HG03103 (cell line): ENCODE measurements at regions not wholly inside any gene's neighbourhood (a gene's known extent, or its start where the extent isn't known, plus 50 kb on each side); places are given as distances from the start of the nearest gene placed in this dataset.

Source experiments
- ATAC-seq: cut with Tn5 transposase; IDR thresholded peaks from one replicate; pipeline ENCODE4 v1.9.1; 2021; ENCODE audit warnings: low read depth; ENCODE audit not compliant: unreplicated experiment

- no peak for ATAC-seq
Observed at GRCh38 chr5:27269766-27270165, 231.4 kb upstream of the CDH9 start.

- ATAC-seq, result no peak
Observed at GRCh38 chr5:27267209-27267824, 228.9 kb upstream of the CDH9 start.

GRCh38 chr5:27266184-27266583 is 227.8 kb upstream of the CDH9 start:
- ATAC-seq, result no peak

GRCh38 chr5:27257696-27258095 is 219.3 kb upstream of the CDH9 start:
- no peak for ATAC-seq

GRCh38 chr5:27252911-27253310 is 214.5 kb upstream of the CDH9 start:
- no peak for ATAC-seq

- ATAC-seq, result no peak
Observed at GRCh38 chr5:27242258-27242626, 203.9 kb upstream of the CDH9 start.

- ATAC-seq, result no peak
Observed at GRCh38 chr5:27241564-27242257, 203.3 kb upstream of the CDH9 start.

GRCh38 chr5:27240791-27241190 is 202.4 kb upstream of the CDH9 start:
- ATAC-seq, result no peak

GRCh38 chr5:27234916-27235315 is 196.5 kb upstream of the CDH9 start:
- ATAC-seq, result no peak

- no peak for ATAC-seq
Observed at GRCh38 chr5:27221410-27221809, 183.0 kb upstream of the CDH9 start.

GRCh38 chr5:27220752-27221151 is 182.4 kb upstream of the CDH9 start:
- no peak for ATAC-seq

- no peak for ATAC-seq
Observed at GRCh38 chr5:27217977-27218376, 179.6 kb upstream of the CDH9 start.

- no peak for ATAC-seq
Observed at GRCh38 chr5:27217155-27217956, 179.0 kb upstream of the CDH9 start.

- ATAC-seq, result no peak
Observed at GRCh38 chr5:27216367-27216950, 178.1 kb upstream of the CDH9 start.

GRCh38 chr5:27208051-27208450 is 169.7 kb upstream of the CDH9 start:
- no peak for ATAC-seq

- ATAC-seq, result no peak
Observed at GRCh38 chr5:27191786-27192510, 153.6 kb upstream of the CDH9 start.

GRCh38 chr5:27172693-27173092 is 134.3 kb upstream of the CDH9 start:
- no peak for ATAC-seq

GRCh38 chr5:27171761-27172261 is 133.4 kb upstream of the CDH9 start:
- no peak for ATAC-seq

GRCh38 chr5:27158775-27159174 is 120.4 kb upstream of the CDH9 start:
- ATAC-seq, result no peak

GRCh38 chr5:27158171-27158570 is 119.8 kb upstream of the CDH9 start:
- no peak for ATAC-seq

GRCh38 chr5:27144456-27144855 is 106.1 kb upstream of the CDH9 start:
- ATAC-seq, result no peak
